ENCODE measurements at regions not wholly inside any gene's neighbourhood (a gene's known extent, or its start where the extent isn't known, plus 50 kb on each side); places are given as distances from the start of the nearest gene placed in this dataset.

- TF ChIP-seq, protein P1, sequence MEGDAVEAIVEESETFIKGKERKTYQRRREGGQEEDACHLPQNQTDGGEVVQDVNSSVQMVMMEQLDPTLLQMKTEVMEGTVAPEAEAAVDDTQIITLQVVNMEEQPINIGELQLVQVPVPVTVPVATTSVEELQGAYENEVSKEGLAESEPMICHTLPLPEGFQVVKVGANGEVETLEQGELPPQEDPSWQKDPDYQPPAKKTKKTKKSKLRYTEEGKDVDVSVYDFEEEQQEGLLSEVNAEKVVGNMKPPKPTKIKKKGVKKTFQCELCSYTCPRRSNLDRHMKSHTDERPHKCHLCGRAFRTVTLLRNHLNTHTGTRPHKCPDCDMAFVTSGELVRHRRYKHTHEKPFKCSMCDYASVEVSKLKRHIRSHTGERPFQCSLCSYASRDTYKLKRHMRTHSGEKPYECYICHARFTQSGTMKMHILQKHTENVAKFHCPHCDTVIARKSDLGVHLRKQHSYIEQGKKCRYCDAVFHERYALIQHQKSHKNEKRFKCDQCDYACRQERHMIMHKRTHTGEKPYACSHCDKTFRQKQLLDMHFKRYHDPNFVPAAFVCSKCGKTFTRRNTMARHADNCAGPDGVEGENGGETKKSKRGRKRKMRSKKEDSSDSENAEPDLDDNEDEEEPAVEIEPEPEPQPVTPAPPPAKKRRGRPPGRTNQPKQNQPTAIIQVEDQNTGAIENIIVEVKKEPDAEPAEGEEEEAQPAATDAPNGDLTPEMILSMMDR (IDR thresholded peaks at IDR 0.05; ENCODE audit: insufficient read depth, low read length, missing control alignments): no peak
- CTCF ChIA-PET: no interaction called here
- H3K4me3 ChIP-seq (ENCODE audit: low read depth, low read length): no peak overlapping the region
- no peak for DNase-seq (ENCODE audit: low read depth, low spot score)
- POLR2A ChIA-PET: no interaction called here
These were observed 149.8 kb upstream of the TMTC4 start for GRCh38 chr13:100824366-100824765.

DNA sequence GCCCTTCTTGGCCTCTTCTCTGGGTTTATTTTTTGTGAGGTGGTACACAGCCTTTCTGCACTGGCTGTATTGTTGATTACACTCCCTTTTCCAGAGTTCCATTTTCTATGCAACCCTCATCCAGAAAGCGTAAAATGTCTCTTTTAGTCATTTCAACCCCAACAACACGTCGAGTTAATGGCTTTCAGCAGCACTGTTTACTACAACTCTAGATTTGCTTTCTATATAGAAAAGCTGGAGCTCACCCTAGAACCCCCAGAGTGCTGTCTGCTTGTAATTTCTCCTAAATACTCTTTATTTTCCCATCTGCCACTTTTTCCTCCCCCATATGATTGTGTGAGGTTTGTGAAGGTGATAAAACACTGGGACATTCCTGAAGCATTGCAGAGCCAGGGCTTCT lies 148.9 kb upstream of the TMTC4 start:
- POLR2A ChIA-PET: no interaction called here
- H3K4me3 ChIP-seq (ENCODE audit: low read depth, low read length): no peak overlapping the region
- no peak for DNase-seq (ENCODE audit: low read depth, low spot score)
- TF ChIP-seq, protein P1 (IDR thresholded peaks at IDR 0.05; ENCODE audit: insufficient read depth, low read length, missing control alignments): no peak
- CTCF ChIA-PET: no interaction called here

DNA sequence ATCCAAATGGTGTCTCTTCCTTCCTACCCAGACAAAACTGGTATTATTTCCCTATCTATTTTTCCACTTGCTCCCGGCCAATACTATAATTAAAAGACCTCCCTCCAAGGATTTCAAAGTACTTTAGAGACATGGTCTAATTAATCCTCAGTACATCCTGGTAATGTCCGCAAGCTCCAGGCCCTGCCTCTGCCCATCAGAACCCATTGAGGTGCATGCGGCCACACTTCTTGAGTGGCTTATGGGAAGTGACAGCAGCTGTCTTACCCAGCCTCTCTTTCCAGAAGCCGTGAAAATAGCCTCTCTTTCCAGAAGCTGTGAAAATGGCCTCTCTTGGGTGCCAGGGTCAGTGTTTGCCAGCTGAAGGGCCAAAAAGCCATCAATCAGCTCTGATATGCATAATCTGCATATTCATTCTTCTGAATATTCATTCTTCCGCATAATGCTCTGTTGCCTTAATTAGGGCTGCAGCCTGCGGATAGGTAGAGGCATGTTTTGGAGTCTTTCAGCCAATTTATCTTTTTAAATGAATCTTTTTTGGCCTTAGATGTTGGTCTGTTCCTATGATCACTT lies 148.4 kb upstream of the TMTC4 start:
- POLR2A ChIA-PET: no interaction called here
- DNase-seq (ENCODE audit: low read depth, low spot score): no peak
- no peak overlapping the region for H3K4me3 ChIP-seq (ENCODE audit: low read depth, low read length)
- TF ChIP-seq, protein P1 (IDR thresholded peaks at IDR 0.05; ENCODE audit: insufficient read depth, low read length, missing control alignments): no peak
- CTCF ChIA-PET: no interaction called here

DNA sequence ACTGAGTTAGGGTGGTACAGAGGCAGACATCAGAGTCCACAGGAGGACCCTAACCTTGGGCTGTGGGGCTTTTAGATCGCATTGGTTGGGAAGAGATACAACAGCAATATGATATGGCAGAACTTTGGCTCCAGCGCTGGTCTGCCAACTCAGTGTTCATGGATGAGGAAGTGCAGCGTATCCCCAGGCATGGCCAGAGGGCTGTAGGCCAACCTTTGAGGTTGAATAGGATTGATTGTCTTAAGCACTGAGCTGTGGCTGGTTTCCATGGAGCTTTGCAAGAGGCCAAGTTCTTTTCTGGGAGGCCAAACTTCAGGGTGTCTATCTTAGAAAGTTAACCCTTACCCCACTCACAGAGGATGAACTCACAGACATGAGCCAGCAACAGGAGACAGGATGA lies 144.1 kb upstream of the TMTC4 start:
- no peak for DNase-seq (ENCODE audit: low read depth, low spot score)
- CTCF ChIA-PET: no interaction called here
- TF ChIP-seq, protein P1 (IDR thresholded peaks at IDR 0.05; ENCODE audit: insufficient read depth, low read length, missing control alignments): no peak
- POLR2A ChIA-PET: no interaction called here
- H3K4me3 ChIP-seq (ENCODE audit: low read depth, low read length): no peak overlapping the region

- ChIA-PET POLR2A (no interaction called here), CTCF (no interaction called here)
- TF ChIP-seq, protein P1 (IDR thresholded peaks at IDR 0.05; ENCODE audit: insufficient read depth, low read length, missing control alignments): no peak
- DNase-seq (ENCODE audit: low read depth, low spot score): no peak
- no peak overlapping the region for H3K4me3 ChIP-seq (ENCODE audit: low read depth, low read length)
These were observed 143.3 kb upstream of the TMTC4 start for GRCh38 chr13:100817928-100818327.

DNA sequence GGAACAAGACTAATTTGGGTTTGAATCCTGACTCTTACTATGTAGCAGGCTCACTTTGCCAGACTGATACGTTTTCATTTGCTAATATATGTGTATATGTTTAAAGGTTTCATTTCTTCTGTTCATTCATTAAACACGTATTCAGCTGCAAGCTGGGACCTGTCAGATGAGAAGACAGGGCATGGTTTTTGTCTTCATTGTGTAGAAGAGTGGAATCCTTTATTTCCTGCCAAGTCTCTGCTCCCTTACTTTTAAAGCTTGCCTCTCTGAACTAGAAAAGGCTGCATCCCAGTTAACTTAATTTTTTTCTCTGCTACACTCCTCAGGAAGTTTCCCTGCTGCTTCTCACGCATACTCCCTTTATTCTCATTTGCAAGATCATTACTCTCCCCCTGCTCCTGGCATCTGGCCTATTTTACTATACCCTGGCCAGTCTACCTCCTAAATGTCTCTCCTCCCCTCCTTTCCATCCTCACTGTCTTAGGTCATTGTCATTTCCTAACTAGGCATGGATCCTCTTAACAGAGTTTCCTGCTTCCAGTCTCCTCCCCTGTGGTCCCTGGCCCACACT lies 141.0 kb upstream of the TMTC4 start:
- CTCF ChIA-PET: interaction anchor here (1.0 kb wide), 1 partner anchor 93 kb away, joined by 3 read pairs; no protein-coding TSS in a partner anchor
- POLR2A ChIA-PET: no interaction called here
- H3K4me3 ChIP-seq (ENCODE audit: low read depth, low read length): no peak overlapping the region
- TF ChIP-seq, protein P1 (IDR thresholded peaks at IDR 0.05; ENCODE audit: insufficient read depth, low read length, missing control alignments): no peak
- no peak for DNase-seq (ENCODE audit: low read depth, low spot score)

All from AG04449 (cell line).